HCT116 (cell line): ENCODE measurements at regions not wholly inside any gene's neighbourhood (a gene's known extent, or its start where the extent isn't known, plus 50 kb on each side); places are given as distances from the start of the nearest gene placed in this dataset.

Experiments used
- ATAC-seq: fragments of 200-7000 bp; cut with Tn5 transposase; 2 replicates; pipeline ENCODE4 v1.9.1; 2020; ENCODE audit warnings: mild to moderate bottlenecking, moderate library complexity
- BruUV-seq: library from RNA; stranded (reverse); fragments of 400-500 nt; replicated peaks from 2 replicates; lab custom pipeline; 2021; lab: Mats Ljungman, UMichigan
- CTCF ChIA-PET: fragments of 300-600 bp; sonication (Branson Sonifier 250); formaldehyde crosslinking; loops from one replicate; lab custom pipeline; 2021; ENCODE audit warnings: antibody characterized with exemption; lab: Charles Lee
- POLR2A ChIA-PET: fragments of 300-600, 350-600 bp; sonication (Branson Sonifier 250); formaldehyde crosslinking; loops from one replicate; lab custom pipeline; 2021; ENCODE audit warnings: antibody characterized with exemption; lab: Charles Lee
- RAD21 ChIA-PET, 2 experiments: fragments of 300-600 bp; sonication (Branson Sonifier 250); formaldehyde crosslinking; loops; one replicate each; lab custom pipeline; 2023; ENCODE audit warnings: low total read pairs in 2 of 2; ENCODE audit not compliant: uncharacterized antibody in 2 of 2, unreplicated experiment in 2 of 2, low non-redundant PET in 1 of 2; lab: Charles Lee
- DNase-seq: peaks from one replicate; pipeline ENCODE4 v3.0.0-alpha.2; 2010; ENCODE audit warnings: low read depth, low spot score
- H2AFZ ChIP-seq: fragments of 200-600 bp; shearing (Covaris generic), sonication (generic); 2 replicates; pipeline ENCODE4 v1.6.1; 2017; ENCODE audit warnings: low read depth, mixed run types, mixed read lengths, antibody characterized with exemption, low read length; ENCODE audit not compliant: poor library complexity, severe bottlenecking
- H3K27ac ChIP-seq: 2 replicates; pipeline ENCODE4 v1.5.1; 2012; ENCODE audit warnings: low read depth, low read length
- H3K27me3 ChIP-seq: fragments of 200-600 bp; sonication (generic); 2 replicates; pipeline ENCODE4 v1.6.1; 2016; ENCODE audit warnings: mixed run types, low read length, mixed read lengths; ENCODE audit not compliant: insufficient read depth
- H3K36me3 ChIP-seq, 2 experiments: fragments of 200-500 bp in 1 of 2; fragments of 200-600 bp in 1 of 2; sonication (Bioruptor generic) in 1 of 2; sonication (generic) in 1 of 2; 2 replicates each; pipeline versions ENCODE4 v1.5.1 to v1.6.1; 2014 to 2016; ENCODE audit warnings: low read length in 2 of 2, inconsistent platforms in 1 of 2, mixed read lengths in 1 of 2, mixed run types in 1 of 2; ENCODE audit not compliant: insufficient read depth in 2 of 2, control insufficient read depth in 1 of 2
- H3K4me1 ChIP-seq, 2 experiments: fragments of 200-600 bp in 1 of 2; sonication (generic) in 1 of 2; 2 replicates each; pipeline versions ENCODE4 v1.5.1 to v1.6.1; 2012 to 2017; ENCODE audit warnings: low read length in 2 of 2, inconsistent platforms in 1 of 2, mild to moderate bottlenecking in 1 of 2, mixed read lengths in 1 of 2, mixed run types in 1 of 2, moderate library complexity in 1 of 2; ENCODE audit not compliant: insufficient read depth in 2 of 2, control insufficient read depth in 1 of 2
- H3K4me2 ChIP-seq: fragments of 200-600 bp; sonication (generic); 2 replicates; pipeline ENCODE4 v1.6.1; 2017; ENCODE audit warnings: mixed run types, low read length, mixed read lengths
- H3K4me3 ChIP-seq, 2 experiments: fragments of 200-600 bp in 1 of 2; sonication (generic) in 1 of 2; replicated peaks in 1 of 2; 2 replicates each; pipeline ENCODE4 v1.5.1; 2011 to 2016; ENCODE audit warnings: low read length in 2 of 2, control low read depth in 1 of 2, low read depth in 1 of 2, mild to moderate bottlenecking in 1 of 2, mixed read lengths in 1 of 2, mixed run types in 1 of 2
- H3K79me2 ChIP-seq: fragments of 200-600 bp; sonication (generic); 2 replicates; pipeline ENCODE4 v1.6.1; 2017; ENCODE audit warnings: mild to moderate bottlenecking, mixed run types, low read length, moderate library complexity, mixed read lengths; ENCODE audit not compliant: insufficient read depth
- H3K9ac ChIP-seq: fragments of 200-600 bp; sonication (generic); 2 replicates; pipeline ENCODE4 v1.6.1; 2016; ENCODE audit warnings: low read length, mixed read lengths
- H3K9me2 ChIP-seq: fragments of 200-600 bp; sonication (generic), shearing (Covaris generic); 2 replicates; pipeline ENCODE4 v1.6.1; 2017; ENCODE audit warnings: mixed run types, mild to moderate bottlenecking, moderate library complexity; ENCODE audit not compliant: insufficient read depth
- H3K9me3 ChIP-seq, 2 experiments: fragments of 200-500 bp in 1 of 2; fragments of 200-600 bp in 1 of 2; sonication (Bioruptor generic) in 1 of 2; sonication (generic) in 1 of 2; 2 replicates each; pipeline ENCODE4 v1.6.1; 2014 to 2017; ENCODE audit warnings: low read length in 2 of 2, mixed read lengths in 2 of 2, inconsistent platforms in 1 of 2, low read depth in 1 of 2, mild to moderate bottlenecking in 1 of 2, mixed run types in 1 of 2, moderate library complexity in 1 of 2; ENCODE audit not compliant: control insufficient read depth in 1 of 2, insufficient read depth in 1 of 2
- H4K20me1 ChIP-seq: fragments of 200-600 bp; sonication (generic), shearing (Covaris generic); 2 replicates; pipeline ENCODE4 v1.6.1; 2017; ENCODE audit warnings: mixed run types, mild to moderate bottlenecking, moderate library complexity; ENCODE audit not compliant: insufficient read depth
- CEBPB ChIP-seq: IDR thresholded peaks from 2 replicates; pipeline ENCODE4 v1.6.1; 2012; ENCODE audit warnings: low read depth
- EGR1 ChIP-seq: IDR thresholded peaks from 2 replicates; pipeline ENCODE4 v1.6.1; 2012; ENCODE audit warnings: low read depth
- ELF1 ChIP-seq: IDR thresholded peaks from 2 replicates; pipeline ENCODE4 v1.6.1; 2012; ENCODE audit warnings: low read depth, borderline replicate concordance
- FOSL1 ChIP-seq: IDR thresholded peaks from 2 replicates; pipeline ENCODE4 v1.6.1; 2012; ENCODE audit warnings: low read depth
- JUND ChIP-seq: IDR thresholded peaks from 2 replicates; pipeline ENCODE4 v1.6.1; 2012
- POLR2A ChIP-seq: IDR thresholded peaks from 2 replicates; pipeline ENCODE4 v1.7.0; 2011; ENCODE audit warnings: borderline replicate concordance; ENCODE audit not compliant: insufficient read depth, insufficient read length; ENCODE audit errors: extremely low read depth
- POLR2AphosphoS5 ChIP-seq: IDR thresholded peaks from 2 replicates; pipeline ENCODE4 v1.6.1; 2011; ENCODE audit warnings: mild to moderate bottlenecking, low read depth, low read length, moderate library complexity
- SIN3A ChIP-seq: IDR thresholded peaks from 2 replicates; pipeline ENCODE4 v1.6.1; 2012; ENCODE audit warnings: low read depth
- TCF7L2 ChIP-seq: IDR thresholded peaks from 2 replicates; pipeline ENCODE4 v1.7.0; 2011; ENCODE audit warnings: borderline replicate concordance, inconsistent platforms; ENCODE audit not compliant: insufficient read depth, insufficient read length; ENCODE audit errors: extremely low read depth
- YY1 ChIP-seq: IDR thresholded peaks from 2 replicates; pipeline ENCODE4 v1.6.1; 2011; ENCODE audit warnings: low read length, low read depth, moderate library complexity, mild to moderate bottlenecking; ENCODE audit not compliant: insufficient replicate concordance; ENCODE audit errors: extremely low read depth
- ZNF274 ChIP-seq: fragments of 200-500 bp; sonication (Bioruptor generic); IDR thresholded peaks from 2 replicates; pipeline ENCODE4 v1.6.1; 2014; ENCODE audit warnings: mild to moderate bottlenecking, low read depth, low read length, inconsistent platforms
- intact Hi-C: fragments of 100-400 bp; cut with micrococcal nuclease; formaldehyde crosslinking; loops from 2 replicates; pipeline ENCODE4 v1.10.0; 2022
- TF ChIP-seq, protein P1 (sequence below): IDR thresholded peaks from 2 replicates; pipeline ENCODE4 v1.6.1; 2012
- TF ChIP-seq, protein P2 (sequence below), 3 experiments: fragments of 200-600 bp in 1 of 3; sonication (generic) in 1 of 3; IDR thresholded peaks in 2 of 3; conservative IDR thresholded peaks in 1 of 3; 2 replicates each; pipeline ENCODE4 v1.5.1; 2012 to 2017; ENCODE audit warnings: low read depth in 2 of 3, low read length in 2 of 3, antibody characterized with exemption in 1 of 3, borderline replicate concordance in 1 of 3, control low read depth in 1 of 3, mild to moderate bottlenecking in 1 of 3, mixed read lengths in 1 of 3, mixed run types in 1 of 3, moderate library complexity in 1 of 3; ENCODE audit not compliant: insufficient read depth in 1 of 3

DNA sequence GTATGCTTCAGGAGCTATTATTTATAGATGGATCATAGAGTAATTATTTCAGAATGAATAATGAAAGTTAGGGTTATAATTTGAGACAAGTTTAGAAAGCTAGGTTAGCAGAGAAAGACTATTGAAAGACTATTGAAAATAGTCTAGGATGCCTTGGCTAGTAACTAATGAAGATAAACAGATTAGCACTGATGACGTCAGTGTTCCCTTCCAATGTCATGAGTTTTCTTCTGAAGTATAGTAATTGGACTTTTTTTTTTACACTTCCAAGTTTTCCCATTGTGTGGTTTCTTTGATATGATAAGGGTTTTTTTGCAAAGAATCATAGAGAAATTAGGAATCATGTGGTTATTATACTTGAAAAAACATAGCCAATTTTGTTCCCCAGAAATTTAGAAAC is 1041.5 kb upstream of the CRIM1 start:
- ATAC-seq (no peak), DNase-seq (no peak)
- Histone ChIP-seq H3K36me3 (no peaks in the 10 kb centered on the region), H3K4me3 (no peak overlapping the region), H3K4me1 (no peaks in the 10 kb centered on the region), H3K9me3 (peaks cover 3 to 14% of the 10 kb centered on the region in 2 experiments; a peak in 2 of 4 replicates), H2AFZ (no peak overlapping the region), H3K27ac (no peak overlapping the region), H4K20me1 (no peaks in the 10 kb centered on the region), H3K9ac (no peak overlapping the region), H3K79me2 (no peaks in the 10 kb centered on the region), H3K27me3 (no peaks in the 10 kb centered on the region), H3K4me2 (no peak overlapping the region), H3K9me2 (no peaks in the 10 kb centered on the region)
- ChIA-PET POLR2A (no interaction called here), RAD21 (no interaction called here), CTCF (no interaction called here)
- TF ChIP-seq CEBPB (no peak), POLR2AphosphoS5 (no peak), POLR2A (no peak), EGR1 (no peak), YY1 (no peak), ZNF274 (no peak), TCF7L2 (no peak), SIN3A (no peak), JUND (no peak), FOSL1 (no peak), ELF1 (no peak)
- TF ChIP-seq, protein P1, sequence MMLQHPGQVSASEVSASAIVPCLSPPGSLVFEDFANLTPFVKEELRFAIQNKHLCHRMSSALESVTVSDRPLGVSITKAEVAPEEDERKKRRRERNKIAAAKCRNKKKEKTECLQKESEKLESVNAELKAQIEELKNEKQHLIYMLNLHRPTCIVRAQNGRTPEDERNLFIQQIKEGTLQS = no peak
- TF ChIP-seq, protein P2, sequence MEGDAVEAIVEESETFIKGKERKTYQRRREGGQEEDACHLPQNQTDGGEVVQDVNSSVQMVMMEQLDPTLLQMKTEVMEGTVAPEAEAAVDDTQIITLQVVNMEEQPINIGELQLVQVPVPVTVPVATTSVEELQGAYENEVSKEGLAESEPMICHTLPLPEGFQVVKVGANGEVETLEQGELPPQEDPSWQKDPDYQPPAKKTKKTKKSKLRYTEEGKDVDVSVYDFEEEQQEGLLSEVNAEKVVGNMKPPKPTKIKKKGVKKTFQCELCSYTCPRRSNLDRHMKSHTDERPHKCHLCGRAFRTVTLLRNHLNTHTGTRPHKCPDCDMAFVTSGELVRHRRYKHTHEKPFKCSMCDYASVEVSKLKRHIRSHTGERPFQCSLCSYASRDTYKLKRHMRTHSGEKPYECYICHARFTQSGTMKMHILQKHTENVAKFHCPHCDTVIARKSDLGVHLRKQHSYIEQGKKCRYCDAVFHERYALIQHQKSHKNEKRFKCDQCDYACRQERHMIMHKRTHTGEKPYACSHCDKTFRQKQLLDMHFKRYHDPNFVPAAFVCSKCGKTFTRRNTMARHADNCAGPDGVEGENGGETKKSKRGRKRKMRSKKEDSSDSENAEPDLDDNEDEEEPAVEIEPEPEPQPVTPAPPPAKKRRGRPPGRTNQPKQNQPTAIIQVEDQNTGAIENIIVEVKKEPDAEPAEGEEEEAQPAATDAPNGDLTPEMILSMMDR (IDR thresholded peaks at IDR 0.05 in 2 of 3, conservative IDR thresholded peaks at IDR 0.05 in 1 of 3; ENCODE audit: borderline replicate concordance in 1 of 3, insufficient read depth in 1 of 3, low read depth in 2 of 3, low read length in 2 of 3) = no peak
- no TSS peak for BruUV-seq
- intact Hi-C loops = no loop called here
